ENCODE measurements at regions not wholly inside any gene's neighbourhood (a gene's known extent, or its start where the extent isn't known, plus 50 kb on each side); places are given as distances from the start of the nearest gene placed in this dataset.

- no peak for DNase-seq (ENCODE audit: extremely low spot score)
- 90% methylated on average over 2 of the region's 2 CpGs for WGBS
- Histone ChIP-seq H3K36me3 (ENCODE audit: insufficient read depth) (no peaks in the 10 kb centered on the region), H3K4me1 (ENCODE audit: insufficient read depth) (no peaks in the 10 kb centered on the region), H3K27ac (ENCODE audit: low read depth) (no peak overlapping the region), H3K4me3 (ENCODE audit: low read depth, low read length) (no peak overlapping the region)
Measured at GRCh38 chr5:174818430-174818829, 94.0 kb downstream of the MSX2 start.

GRCh38 chr5:174817610-174818009 lies 93.2 kb downstream of the MSX2 start:
- Histone ChIP-seq H3K36me3 (ENCODE audit: insufficient read depth) (no peaks in the 10 kb centered on the region), H3K4me1 (ENCODE audit: insufficient read depth) (no peaks in the 10 kb centered on the region), H3K4me3 (ENCODE audit: low read depth, low read length) (no peak overlapping the region), H3K27ac (ENCODE audit: low read depth) (no peak overlapping the region)
- no peak for DNase-seq (ENCODE audit: extremely low spot score)
- 69% methylated on average over 1 of the region's 1 CpG for WGBS

GRCh38 chr5:174816858-174817257 lies 92.5 kb downstream of the MSX2 start:
- no peak overlapping the region for H3K4me3 ChIP-seq (ENCODE audit: low read depth, low read length)
- H3K36me3 ChIP-seq (ENCODE audit: insufficient read depth) = no peaks in the 10 kb centered on the region
- no peak overlapping the region for H3K27ac ChIP-seq (ENCODE audit: low read depth)
- 25% methylated on average over 2 of the region's 2 CpGs for WGBS
- DNase-seq (ENCODE audit: extremely low spot score) = no peak
- H3K4me1 ChIP-seq (ENCODE audit: insufficient read depth) = no peaks in the 10 kb centered on the region

- Histone ChIP-seq H3K4me1 (ENCODE audit: insufficient read depth) (no peaks in the 10 kb centered on the region), H3K27ac (ENCODE audit: low read depth) (no peak overlapping the region), H3K36me3 (ENCODE audit: insufficient read depth) (no peaks in the 10 kb centered on the region), H3K4me3 (ENCODE audit: low read depth, low read length) (no peak overlapping the region)
- DNase-seq (ENCODE audit: extremely low spot score) = no peak
- WGBS = 94% methylated on average over 1 of the region's 1 CpG
Measured at GRCh38 chr5:174811438-174811837, 87.1 kb downstream of the MSX2 start.

GRCh38 chr5:174810796-174811195 lies 86.4 kb downstream of the MSX2 start:
- Histone ChIP-seq H3K36me3 (ENCODE audit: insufficient read depth) (no peaks in the 10 kb centered on the region), H3K4me1 (ENCODE audit: insufficient read depth) (no peaks in the 10 kb centered on the region), H3K27ac (ENCODE audit: low read depth) (no peak overlapping the region), H3K4me3 (ENCODE audit: low read depth, low read length) (no peak overlapping the region)
- 56% methylated on average over 2 of the region's 2 CpGs for WGBS
- no peak for DNase-seq (ENCODE audit: extremely low spot score)

- DNase-seq (ENCODE audit: extremely low spot score) = no peak
Measured at GRCh38 chr5:174807471-174807870, 83.1 kb downstream of the MSX2 start.

GRCh38 chr5:174806729-174807128 lies 82.3 kb downstream of the MSX2 start:
- H3K4me3 ChIP-seq (ENCODE audit: low read depth, low read length) = no peak overlapping the region
- H3K4me1 ChIP-seq (ENCODE audit: insufficient read depth) = no peaks in the 10 kb centered on the region
- H3K27ac ChIP-seq (ENCODE audit: low read depth) = no peak overlapping the region
- 85% methylated on average over 5 of the region's 5 CpGs for WGBS
- DNase-seq (ENCODE audit: extremely low spot score) = no peak
- no peaks in the 10 kb centered on the region for H3K36me3 ChIP-seq (ENCODE audit: insufficient read depth)

More at GRCh38 chr5:174807471-174807870, 83.1 kb downstream of the MSX2 start:
- H3K4me1 ChIP-seq (ENCODE audit: insufficient read depth) = no peaks in the 10 kb centered on the region
- no peak overlapping the region for H3K4me3 ChIP-seq (ENCODE audit: low read depth, low read length)
- no peak overlapping the region for H3K27ac ChIP-seq (ENCODE audit: low read depth)
- WGBS = 46% methylated on average over 4 of the region's 4 CpGs
- no peaks in the 10 kb centered on the region for H3K36me3 ChIP-seq (ENCODE audit: insufficient read depth)

- Histone ChIP-seq H3K4me3 (ENCODE audit: low read depth, low read length) (no peak overlapping the region), H3K4me1 (ENCODE audit: insufficient read depth) (no peaks in the 10 kb centered on the region), H3K36me3 (ENCODE audit: insufficient read depth) (no peaks in the 10 kb centered on the region), H3K27ac (ENCODE audit: low read depth) (no peak overlapping the region)
- 77% methylated on average over 2 of the region's 2 CpGs for WGBS
- DNase-seq (ENCODE audit: extremely low spot score) = no peak
Measured at GRCh38 chr5:174801798-174802197, 77.4 kb downstream of the MSX2 start.

GRCh38 chr5:174800435-174800834 lies 76.1 kb downstream of the MSX2 start:
- DNase-seq (ENCODE audit: extremely low spot score) = no peak
- H3K4me1 ChIP-seq (ENCODE audit: insufficient read depth) = no peaks in the 10 kb centered on the region
- H3K36me3 ChIP-seq (ENCODE audit: insufficient read depth) = no peaks in the 10 kb centered on the region
- no peak overlapping the region for H3K27ac ChIP-seq (ENCODE audit: low read depth)
- H3K4me3 ChIP-seq (ENCODE audit: low read depth, low read length) = no peak overlapping the region

- no peak for DNase-seq (ENCODE audit: extremely low spot score)
- H3K27ac ChIP-seq (ENCODE audit: low read depth) = no peak overlapping the region
- H3K4me1 ChIP-seq (ENCODE audit: insufficient read depth) = no peaks in the 10 kb centered on the region
Measured at GRCh38 chr5:174799121-174799520, 74.7 kb downstream of the MSX2 start.

GRCh38 chr5:174798551-174798951 lies 74.2 kb downstream of the MSX2 start:
- H3K27ac ChIP-seq (ENCODE audit: low read depth) = no peak overlapping the region
- no peak for DNase-seq (ENCODE audit: extremely low spot score)
- H3K4me3 ChIP-seq (ENCODE audit: low read depth, low read length) = no peak overlapping the region
- no peaks in the 10 kb centered on the region for H3K4me1 ChIP-seq (ENCODE audit: insufficient read depth)
- no peaks in the 10 kb centered on the region for H3K36me3 ChIP-seq (ENCODE audit: insufficient read depth)
- WGBS = 32% methylated on average over 7 of the region's 7 CpGs

More at GRCh38 chr5:174799121-174799520, 74.7 kb downstream of the MSX2 start:
- Histone ChIP-seq H3K4me3 (ENCODE audit: low read depth, low read length) (no peak overlapping the region), H3K36me3 (ENCODE audit: insufficient read depth) (no peaks in the 10 kb centered on the region)
- 29% methylated on average over 8 of the region's 8 CpGs for WGBS

- no peak overlapping the region for H3K27ac ChIP-seq (ENCODE audit: low read depth)
- WGBS = 77% methylated on average over 7 of the region's 7 CpGs
- H3K4me1 ChIP-seq (ENCODE audit: insufficient read depth) = no peaks in the 10 kb centered on the region
- H3K36me3 ChIP-seq (ENCODE audit: insufficient read depth) = no peaks in the 10 kb centered on the region
- no peak for DNase-seq (ENCODE audit: extremely low spot score)
- H3K4me3 ChIP-seq (ENCODE audit: low read depth, low read length) = no peak overlapping the region
Measured at GRCh38 chr5:174796711-174797192, 72.4 kb downstream of the MSX2 start.

GRCh38 chr5:174794931-174795672 lies 70.7 kb downstream of the MSX2 start:
- WGBS = 51% methylated on average over 11 of the region's 11 CpGs
- Histone ChIP-seq H3K36me3 (ENCODE audit: insufficient read depth) (no peaks in the 10 kb centered on the region), H3K4me1 (ENCODE audit: insufficient read depth) (no peaks in the 10 kb centered on the region), H3K27ac (ENCODE audit: low read depth) (no peak overlapping the region), H3K4me3 (ENCODE audit: low read depth, low read length) (no peak overlapping the region)
- DNase-seq (ENCODE audit: extremely low spot score) = no peak

- 1% methylated on average over 31 of the region's 31 CpGs for WGBS
- Histone ChIP-seq H3K4me1 (ENCODE audit: insufficient read depth) (no peaks in the 10 kb centered on the region), H3K27ac (ENCODE audit: low read depth) (no peak overlapping the region), H3K36me3 (ENCODE audit: insufficient read depth) (no peaks in the 10 kb centered on the region), H3K4me3 (ENCODE audit: low read depth, low read length) (no peak overlapping the region)
- DNase-seq (ENCODE audit: extremely low spot score) = peak; percentile 6
Measured at GRCh38 chr5:174793684-174794328, 69.4 kb downstream of the MSX2 start.

Data from urinary bladder (tissue), 3 donors.